Stomach smooth muscle (tissue), 2 donors: ENCODE measurements at regions not wholly inside any gene's neighbourhood (a gene's known extent, or its start where the extent isn't known, plus 50 kb on each side); places are given as distances from the start of the nearest gene placed in this dataset.

Experiments used
- H3K27ac ChIP-seq: one replicate; pipeline ENCODE4 v1.7.0; 2013; ENCODE audit warnings: mild to moderate bottlenecking, low read length, inconsistent platforms
- H3K27me3 ChIP-seq, 2 donors: one replicate each; pipeline ENCODE4 v1.7.0; 2013; ENCODE audit warnings: low read length in 2 of 2; ENCODE audit not compliant: insufficient read depth in 2 of 2, control insufficient read depth in 1 of 2
- H3K36me3 ChIP-seq, 2 donors: one replicate each; pipeline ENCODE4 v1.7.0; 2013; ENCODE audit warnings: low read length in 2 of 2; ENCODE audit not compliant: control insufficient read depth in 2 of 2, insufficient read depth in 2 of 2
- H3K4me1 ChIP-seq: one replicate; pipeline ENCODE4 v1.7.0; 2013; ENCODE audit warnings: low read length; ENCODE audit not compliant: control insufficient read depth, insufficient read depth
- H3K4me3 ChIP-seq, 2 donors: one replicate each; pipeline ENCODE4 v1.7.0; 2013; ENCODE audit warnings: low read length in 2 of 2
- H3K9ac ChIP-seq, 2 donors: one replicate each; pipeline ENCODE4 v1.7.0; 2013; ENCODE audit warnings: low read length in 2 of 2, mild to moderate bottlenecking in 1 of 2
- H3K9me3 ChIP-seq, 2 donors: one replicate each; pipeline ENCODE4 v1.7.0; 2013; ENCODE audit warnings: low read length in 2 of 2; ENCODE audit not compliant: control insufficient read depth in 2 of 2
- donor health status: healthy.
- donor health status: Pancreatic carcinoma.

- Histone ChIP-seq H3K4me1 (no peaks in the 10 kb centered on the region), H3K27me3 (peaks cover 0 to 3% of the 10 kb centered on the region in 2 donors), H3K9ac (no peak overlapping the region), H3K36me3 (no peaks in the 10 kb centered on the region), H3K4me3 (no peak overlapping the region), H3K9me3 (no peaks in the 10 kb centered on the region), H3K27ac (no peak overlapping the region)
Observed at GRCh38 chr2:5751873-5752482, 59.8 kb downstream of the SOX11 start.

- H3K27ac ChIP-seq = no peak overlapping the region
- no peaks in the 10 kb centered on the region for H3K36me3 ChIP-seq
- no peak overlapping the region for H3K4me3 ChIP-seq
- no peak overlapping the region for H3K9ac ChIP-seq
- no peaks in the 10 kb centered on the region for H3K9me3 ChIP-seq
- peaks cover 0 to 3% of the 10 kb centered on the region in 2 donors for H3K27me3 ChIP-seq
- no peaks in the 10 kb centered on the region for H3K4me1 ChIP-seq
Observed at GRCh38 chr2:5756272-5756671, 64.1 kb downstream of the SOX11 start.

GRCh38 chr2:5758346-5758745, 66.2 kb downstream of the SOX11 start:
- no peak overlapping the region for H3K27ac ChIP-seq
- H3K4me3 ChIP-seq = no peak overlapping the region
- H3K36me3 ChIP-seq = no peaks in the 10 kb centered on the region
- no peak overlapping the region for H3K9ac ChIP-seq
- no peaks in the 10 kb centered on the region for H3K4me1 ChIP-seq
- H3K27me3 ChIP-seq = no peaks in the 10 kb centered on the region
- no peaks in the 10 kb centered on the region for H3K9me3 ChIP-seq

GRCh38 chr2:5759949-5760348, 67.8 kb downstream of the SOX11 start:
- Histone ChIP-seq H3K9ac (no peak overlapping the region), H3K9me3 (no peaks in the 10 kb centered on the region), H3K4me1 (no peaks in the 10 kb centered on the region), H3K27ac (no peak overlapping the region), H3K36me3 (no peaks in the 10 kb centered on the region), H3K27me3 (no peaks in the 10 kb centered on the region), H3K4me3 (no peak overlapping the region)

- Histone ChIP-seq H3K27me3 (no peaks in the 10 kb centered on the region), H3K4me3 (no peak overlapping the region), H3K4me1 (no peaks in the 10 kb centered on the region), H3K9ac (no peak overlapping the region), H3K9me3 (no peaks in the 10 kb centered on the region), H3K36me3 (no peaks in the 10 kb centered on the region), H3K27ac (no peak overlapping the region)
Observed at GRCh38 chr2:5763531-5763930, 71.3 kb downstream of the SOX11 start.

GRCh38 chr2:5764041-5764440, 71.9 kb downstream of the SOX11 start:
- H3K27me3 ChIP-seq = no peaks in the 10 kb centered on the region
- H3K36me3 ChIP-seq = no peaks in the 10 kb centered on the region
- H3K27ac ChIP-seq = no peak overlapping the region
- H3K4me1 ChIP-seq = no peaks in the 10 kb centered on the region
- H3K4me3 ChIP-seq = no peak overlapping the region
- no peaks in the 10 kb centered on the region for H3K9me3 ChIP-seq
- no peak overlapping the region for H3K9ac ChIP-seq

GRCh38 chr2:5766056-5766455, 73.9 kb downstream of the SOX11 start:
- Histone ChIP-seq H3K9me3 (no peaks in the 10 kb centered on the region), H3K27ac (no peak overlapping the region)

GRCh38 chr2:5766561-5766960, 74.4 kb downstream of the SOX11 start:
- H3K9me3 ChIP-seq = no peaks in the 10 kb centered on the region
- H3K27me3 ChIP-seq = no peaks in the 10 kb centered on the region
- H3K4me1 ChIP-seq = no peaks in the 10 kb centered on the region
- H3K9ac ChIP-seq = no peak overlapping the region
- no peak overlapping the region for H3K27ac ChIP-seq
- H3K4me3 ChIP-seq = no peak overlapping the region
- H3K36me3 ChIP-seq = no peaks in the 10 kb centered on the region

More at GRCh38 chr2:5766056-5766455, 73.9 kb downstream of the SOX11 start:
- Histone ChIP-seq H3K27me3 (no peaks in the 10 kb centered on the region), H3K36me3 (no peaks in the 10 kb centered on the region), H3K4me1 (no peaks in the 10 kb centered on the region), H3K4me3 (no peak overlapping the region), H3K9ac (no peak overlapping the region)

GRCh38 chr2:5777131-5777535, 84.9 kb downstream of the SOX11 start:
- no peak overlapping the region for H3K4me3 ChIP-seq
- no peaks in the 10 kb centered on the region for H3K36me3 ChIP-seq
- no peaks in the 10 kb centered on the region for H3K9me3 ChIP-seq
- H3K4me1 ChIP-seq = no peaks in the 10 kb centered on the region
- H3K27ac ChIP-seq = no peak overlapping the region
- H3K9ac ChIP-seq = no peak overlapping the region
- H3K27me3 ChIP-seq = no peaks in the 10 kb centered on the region

- no peak overlapping the region for H3K27ac ChIP-seq
- no peak overlapping the region for H3K4me3 ChIP-seq
- H3K9me3 ChIP-seq = peaks cover 0 to 3% of the 10 kb centered on the region in 2 donors
- no peak overlapping the region for H3K9ac ChIP-seq
- H3K27me3 ChIP-seq = no peaks in the 10 kb centered on the region
- no peaks in the 10 kb centered on the region for H3K4me1 ChIP-seq
- H3K36me3 ChIP-seq = no peaks in the 10 kb centered on the region
Observed at GRCh38 chr2:5781679-5782078, 89.5 kb downstream of the SOX11 start.

GRCh38 chr2:5782103-5782502, 89.9 kb downstream of the SOX11 start:
- no peak overlapping the region for H3K27ac ChIP-seq
- H3K4me3 ChIP-seq = no peak overlapping the region
- no peaks in the 10 kb centered on the region for H3K27me3 ChIP-seq
- no peaks in the 10 kb centered on the region for H3K36me3 ChIP-seq
- no peak overlapping the region for H3K9ac ChIP-seq
- H3K4me1 ChIP-seq = no peaks in the 10 kb centered on the region
- peaks cover 0 to 6% of the 10 kb centered on the region in 2 donors for H3K9me3 ChIP-seq
